H1 (cell line): ENCODE measurements at regions not wholly inside any gene's neighbourhood (a gene's known extent, or its start where the extent isn't known, plus 50 kb on each side); places are given as distances from the start of the nearest gene placed in this dataset.

Experiments used
- CHD7 ChIP-seq: fragments of 300-600 bp; sonication (generic); IDR thresholded peaks from 2 replicates; pipeline ENCODE4 v1.7.1; 2012; ENCODE audit warnings: low read length, moderate library complexity, mild to moderate bottlenecking, inconsistent platforms; ENCODE audit not compliant: insufficient replicate concordance
- POLR2A ChIP-seq, 2 experiments: IDR thresholded peaks; 1 replicate in 1 of 2; 2 replicates in 1 of 2; pipeline ENCODE4 v1.6.1; 2011; ENCODE audit warnings: low read depth in 2 of 2, low read length in 2 of 2, mild to moderate bottlenecking in 2 of 2; ENCODE audit errors: control extremely low read depth in 1 of 2
- SIX5 ChIP-seq: IDR thresholded peaks from 2 replicates; pipeline ENCODE4 v1.6.1; 2011; ENCODE audit warnings: mild to moderate bottlenecking, low read depth, low read length

- TF ChIP-seq CHD7 (no peak), POLR2A (IDR thresholded peaks at IDR 0.05; ENCODE audit: control extremely low read depth in 1 of 2, low read depth in 2 of 2, low read length in 2 of 2) (no peak), SIX5 (no peak)
These were observed 192.1 kb upstream of the LCORL start (continued) for GRCh38 chr4:18213576-18214198.
